ENCODE measurements at regions not wholly inside any gene's neighbourhood (a gene's known extent, or its start where the extent isn't known, plus 50 kb on each side); places are given as distances from the start of the nearest gene placed in this dataset.

DNA sequence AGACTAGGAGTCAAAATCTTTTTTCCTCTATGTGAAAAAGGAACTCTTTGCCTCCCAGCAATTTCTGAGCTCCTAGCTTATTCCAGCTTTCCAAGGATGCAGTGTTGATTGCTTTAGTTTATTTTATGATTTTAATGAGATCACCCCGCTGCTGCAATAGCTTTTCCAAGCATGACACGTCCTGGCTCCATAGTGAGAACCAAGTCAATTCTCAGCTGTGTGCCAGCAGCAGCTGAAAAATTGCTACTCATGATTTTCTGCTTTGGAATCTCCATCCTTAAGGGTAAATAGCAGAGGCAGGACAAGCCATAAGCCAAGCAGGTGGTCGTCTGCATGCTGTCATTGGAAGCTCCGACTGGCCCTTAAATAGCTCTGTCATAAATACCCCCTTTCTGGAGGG lies 64.5 kb downstream of the FTHL17 start:
- no peak for TF ChIP-seq POLR2A (IDR thresholded peaks at IDR 0.05)
- TF ChIP-seq, protein P1, sequence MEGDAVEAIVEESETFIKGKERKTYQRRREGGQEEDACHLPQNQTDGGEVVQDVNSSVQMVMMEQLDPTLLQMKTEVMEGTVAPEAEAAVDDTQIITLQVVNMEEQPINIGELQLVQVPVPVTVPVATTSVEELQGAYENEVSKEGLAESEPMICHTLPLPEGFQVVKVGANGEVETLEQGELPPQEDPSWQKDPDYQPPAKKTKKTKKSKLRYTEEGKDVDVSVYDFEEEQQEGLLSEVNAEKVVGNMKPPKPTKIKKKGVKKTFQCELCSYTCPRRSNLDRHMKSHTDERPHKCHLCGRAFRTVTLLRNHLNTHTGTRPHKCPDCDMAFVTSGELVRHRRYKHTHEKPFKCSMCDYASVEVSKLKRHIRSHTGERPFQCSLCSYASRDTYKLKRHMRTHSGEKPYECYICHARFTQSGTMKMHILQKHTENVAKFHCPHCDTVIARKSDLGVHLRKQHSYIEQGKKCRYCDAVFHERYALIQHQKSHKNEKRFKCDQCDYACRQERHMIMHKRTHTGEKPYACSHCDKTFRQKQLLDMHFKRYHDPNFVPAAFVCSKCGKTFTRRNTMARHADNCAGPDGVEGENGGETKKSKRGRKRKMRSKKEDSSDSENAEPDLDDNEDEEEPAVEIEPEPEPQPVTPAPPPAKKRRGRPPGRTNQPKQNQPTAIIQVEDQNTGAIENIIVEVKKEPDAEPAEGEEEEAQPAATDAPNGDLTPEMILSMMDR (IDR thresholded peaks at IDR 0.05), result no peak
